Body of pancreas (tissue), 4 donors: ENCODE measurements at regions not wholly inside any gene's neighbourhood (a gene's known extent, or its start where the extent isn't known, plus 50 kb on each side); places are given as distances from the start of the nearest gene placed in this dataset.
A peak's percentile ranks its signal among the peaks of the same experiment; 100 is the strongest.

Experiments used
- ATAC-seq: fragments of 150-250 bp; one replicate; pipeline ENCODE4 v1.9.1; 2016
- DNase-seq, 4 donors: peaks; one replicate each; pipeline ENCODE4 v3.0.0-alpha.2; 2019
- H3K27ac ChIP-seq, 4 donors: fragments of 200-600 bp; sonication (generic); 1 replicate in 3 of 4; 2 replicates in 1 of 4; pipeline versions ENCODE4 v1.5.1 to v1.6.1; 2016 to 2019; ENCODE audit warnings: mild to moderate bottlenecking in 1 of 4, mixed read lengths in 1 of 4, moderate library complexity in 1 of 4
- H3K27me3 ChIP-seq, 2 donors: fragments of 200-600 bp; sonication (generic); one replicate each; pipeline ENCODE4 v1.6.0; 2016; ENCODE audit warnings: mild to moderate bottlenecking in 1 of 2
- H3K36me3 ChIP-seq, 2 donors: fragments of 200-600 bp; sonication (generic); replicated peaks in 1 of 2; 2 replicates each; pipeline ENCODE4 v1.5.1; 2016; ENCODE audit warnings: low read depth in 2 of 2; ENCODE audit not compliant: insufficient read depth in 1 of 2
- H3K4me1 ChIP-seq: fragments of 200-600 bp; sonication (generic); one replicate; pipeline ENCODE4 v1.6.0; 2016
- H3K4me3 ChIP-seq, 2 donors: fragments of 200-600 bp; sonication (generic); 1 replicate in 1 of 2; 2 replicates in 1 of 2; pipeline ENCODE4 v1.5.1; 2016 to 2019
- H3K9me3 ChIP-seq, 3 donors: fragments of 200-600 bp; sonication (generic); 1 replicate in 2 of 3; 2 replicates in 1 of 3; pipeline ENCODE4 v1.5.1; 2016
- CTCF ChIP-seq, 7 experiments: fragments of 450-650 bp in 4 of 7; fragments of 200-600 bp in 3 of 7; sonication (generic) in 3 of 7; IDR thresholded peaks; one replicate each; pipeline ENCODE4 v1.5.1; 2016 to 2019; ENCODE audit warnings: antibody characterized with exemption in 7 of 7
- POLR2A ChIP-seq, 3 donors: fragments of 450-650 bp; IDR thresholded peaks; one replicate each; pipeline ENCODE4 v1.6.1; 2016; ENCODE audit warnings: antibody characterized with exemption in 3 of 3, mild to moderate bottlenecking in 2 of 3
- WGBS, 2 donors: methylation state at CpG; one replicate each; pipeline ENCODE4 v1.1.5; 2017; 5-methylcytosine and 5-hydroxymethylcytosine counted together
- intact Hi-C: fragments of 100-400 bp; cut with DNase I; formaldehyde crosslinking; loops from one replicate; pipeline ENCODE4 v1.15.1; 2023

GRCh38 chr1:226816576-226816975, 53.8 kb upstream of the PSEN2 start:
- H3K9me3 ChIP-seq, result no peaks in the 10 kb centered on the region
- H3K36me3 ChIP-seq, result no peaks in the 10 kb centered on the region
- TF ChIP-seq POLR2A (IDR thresholded peaks at IDR 0.05), result no peak
- no peak for TF ChIP-seq CTCF (IDR thresholded peaks at IDR 0.05)
- H3K4me1 ChIP-seq, result no peaks in the 10 kb centered on the region
- no peak overlapping the region for H3K4me3 ChIP-seq
- ATAC-seq (no peak), DNase-seq (no peak)
- H3K27ac ChIP-seq, result no peak overlapping the region
- H3K27me3 ChIP-seq, result no peaks in the 10 kb centered on the region
- 79 to 82% methylated on average over 3 of the region's 3 CpGs for WGBS, 2 donors
- intact Hi-C loops, result no loop called here

GRCh38 chr1:226814751-226815537, 55.5 kb upstream of the PSEN2 start:
- intact Hi-C loops, result no loop called here
- H3K27ac ChIP-seq, result peak overlapping the region in 3 of 4 donors; percentile 10 to 39 (median 18)

GRCh38 chr1:226813671-226814591, 56.5 kb upstream of the PSEN2 start:
- Histone ChIP-seq H3K36me3 (no peaks in the 10 kb centered on the region), H3K27ac (peak overlapping the region in 1 of 4 donors; percentile 39), H3K4me3 (no peak overlapping the region), H3K9me3 (no peaks in the 10 kb centered on the region), H3K4me1 (no peaks in the 10 kb centered on the region), H3K27me3 (no peaks in the 10 kb centered on the region)
- DNase-seq (no peak), ATAC-seq (no peak)
- WGBS, 2 donors, result 76 to 79% methylated on average over 7 of the region's 7 CpGs
- intact Hi-C loops, result no loop called here
- TF ChIP-seq POLR2A (IDR thresholded peaks at IDR 0.05), result no peak
- no peak for TF ChIP-seq CTCF (IDR thresholded peaks at IDR 0.05)

More at GRCh38 chr1:226814751-226815537, 55.5 kb upstream of the PSEN2 start:
- ATAC-seq (peak; percentile 77), DNase-seq (peak; percentile 31 to 80 (median 45))
- Histone ChIP-seq H3K36me3 (no peaks in the 10 kb centered on the region), H3K4me1 (no peaks in the 10 kb centered on the region), H3K27me3 (no peaks in the 10 kb centered on the region), H3K4me3 (no peak overlapping the region), H3K9me3 (no peaks in the 10 kb centered on the region)
- WGBS, 2 donors, result 50 to 60% methylated on average over 10 of the region's 10 CpGs
- TF ChIP-seq CTCF (IDR thresholded peaks at IDR 0.05), result no peak
- no peak for TF ChIP-seq POLR2A (IDR thresholded peaks at IDR 0.05)

GRCh38 chr1:226810681-226811080, 59.7 kb upstream of the PSEN2 start:
- Histone ChIP-seq H3K9me3 (no peaks in the 10 kb centered on the region), H3K27ac (no peak overlapping the region), H3K36me3 (no peaks in the 10 kb centered on the region), H3K4me3 (no peak overlapping the region), H3K27me3 (no peaks in the 10 kb centered on the region), H3K4me1 (no peaks in the 10 kb centered on the region)
- TF ChIP-seq CTCF (IDR thresholded peaks at IDR 0.05) (no peak), POLR2A (IDR thresholded peaks at IDR 0.05) (no peak)
- intact Hi-C loops, result no loop called here
- WGBS, 2 donors, result 92 to 96% methylated on average over 3 to 4 of the region's 4 CpGs
- ATAC-seq (no peak), DNase-seq (no peak)
